ENCODE measurements at regions not wholly inside any gene's neighbourhood (a gene's known extent, or its start where the extent isn't known, plus 50 kb on each side); places are given as distances from the start of the nearest gene placed in this dataset.

GRCh38 chr17:71380535-71380934 is 740.3 kb upstream of the SOX9 start:
- H3K9me3 Mint-ChIP-seq = peaks cover 0 to 14% (median 3%) of the 10 kb centered on the region in 7 donors

DNA sequence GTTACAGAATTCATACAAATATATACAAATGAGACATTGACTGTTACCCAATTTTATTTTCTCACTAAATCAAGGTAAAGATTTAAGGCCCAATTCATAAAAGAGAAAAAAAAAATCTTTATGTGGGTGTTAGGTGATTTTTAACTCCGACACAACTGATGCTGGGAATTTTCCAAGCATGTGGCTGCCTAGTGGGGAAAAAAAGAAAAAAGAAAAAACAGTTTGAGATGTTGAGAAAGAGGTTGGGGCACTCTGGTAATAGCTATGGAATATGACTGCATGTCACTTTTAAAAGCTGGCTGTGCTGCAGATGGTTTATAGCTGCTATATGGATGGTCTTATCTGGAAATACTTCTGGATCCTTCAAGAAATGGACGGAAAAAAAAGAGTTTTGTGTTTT is 739.9 kb upstream of the SOX9 start:
- H3K9me3 Mint-ChIP-seq = peaks cover 0 to 11% (median 2%) of the 10 kb centered on the region in 7 donors
- no peak overlapping the region for H3K4me3 ChIP-seq (ENCODE audit: low read depth, low read length)
- no peaks in the 10 kb centered on the region for H3K4me1 Mint-ChIP-seq
- H3K36me3 Mint-ChIP-seq = no peaks in the 10 kb centered on the region
- no peaks in the 10 kb centered on the region for H3K4me1 ChIP-seq (ENCODE audit: control insufficient read depth, insufficient read depth, low read length, poor library complexity, severe bottlenecking)
- H3K27ac Mint-ChIP-seq = no peak overlapping the region
- H3K27me3 Mint-ChIP-seq = no peaks in the 10 kb centered on the region
- no peaks in the 10 kb centered on the region for H3K27me3 ChIP-seq (ENCODE audit: control insufficient read depth, insufficient read depth, low read length)
- H3K36me3 ChIP-seq (ENCODE audit: control insufficient read depth, insufficient read depth, low read length) = no peaks in the 10 kb centered on the region
- H3K27ac ChIP-seq (ENCODE audit: insufficient read depth, low read length, poor library complexity, severe bottlenecking) = no peak overlapping the region
- H3K4me3 Mint-ChIP-seq = no peak overlapping the region
- DNase-seq (no peak), ATAC-seq (ENCODE audit: low read depth in 2 of 2) (no peak)
- no peaks in the 10 kb centered on the region for H3K9me3 ChIP-seq (ENCODE audit: control insufficient read depth in 2 of 2, low read length in 2 of 2)

More at GRCh38 chr17:71380535-71380934, 740.3 kb upstream of the SOX9 start:
- no peaks in the 10 kb centered on the region for H3K27me3 Mint-ChIP-seq
- Histone ChIP-seq H3K27ac (ENCODE audit: insufficient read depth, low read length, poor library complexity, severe bottlenecking) (no peak overlapping the region), H3K27me3 (ENCODE audit: control insufficient read depth, insufficient read depth, low read length) (no peaks in the 10 kb centered on the region), H3K36me3 (ENCODE audit: control insufficient read depth, insufficient read depth, low read length) (no peaks in the 10 kb centered on the region), H3K4me1 (ENCODE audit: control insufficient read depth, insufficient read depth, low read length, poor library complexity, severe bottlenecking) (no peaks in the 10 kb centered on the region), H3K4me3 (ENCODE audit: low read depth, low read length) (no peak overlapping the region), H3K9me3 (ENCODE audit: control insufficient read depth in 2 of 2, low read length in 2 of 2) (no peaks in the 10 kb centered on the region)
- no peak overlapping the region for H3K27ac Mint-ChIP-seq
- ATAC-seq (ENCODE audit: low read depth in 2 of 2) (no peak), DNase-seq (no peak)
- H3K4me3 Mint-ChIP-seq = no peak overlapping the region
- H3K4me1 Mint-ChIP-seq = no peaks in the 10 kb centered on the region
- H3K36me3 Mint-ChIP-seq = no peaks in the 10 kb centered on the region

GRCh38 chr17:71383091-71383490 is 737.7 kb upstream of the SOX9 start:
- H3K4me1 Mint-ChIP-seq = no peaks in the 10 kb centered on the region
- Histone ChIP-seq H3K4me3 (ENCODE audit: low read depth, low read length) (no peak overlapping the region), H3K27ac (ENCODE audit: insufficient read depth, low read length, poor library complexity, severe bottlenecking) (no peak overlapping the region), H3K4me1 (ENCODE audit: control insufficient read depth, insufficient read depth, low read length, poor library complexity, severe bottlenecking) (no peaks in the 10 kb centered on the region), H3K36me3 (ENCODE audit: control insufficient read depth, insufficient read depth, low read length) (no peaks in the 10 kb centered on the region), H3K9me3 (ENCODE audit: control insufficient read depth in 2 of 2, low read length in 2 of 2) (no peaks in the 10 kb centered on the region), H3K27me3 (ENCODE audit: control insufficient read depth, insufficient read depth, low read length) (no peaks in the 10 kb centered on the region)
- H3K27me3 Mint-ChIP-seq = no peaks in the 10 kb centered on the region
- no peak for ATAC-seq (ENCODE audit: low read depth in 2 of 2)
- no peaks in the 10 kb centered on the region for H3K36me3 Mint-ChIP-seq
- H3K27ac Mint-ChIP-seq = no peak overlapping the region
- DNase-seq = no peak
- peaks cover 0 to 8% (median 5%) of the 10 kb centered on the region in 7 donors for H3K9me3 Mint-ChIP-seq
- no peak overlapping the region for H3K4me3 Mint-ChIP-seq

DNA sequence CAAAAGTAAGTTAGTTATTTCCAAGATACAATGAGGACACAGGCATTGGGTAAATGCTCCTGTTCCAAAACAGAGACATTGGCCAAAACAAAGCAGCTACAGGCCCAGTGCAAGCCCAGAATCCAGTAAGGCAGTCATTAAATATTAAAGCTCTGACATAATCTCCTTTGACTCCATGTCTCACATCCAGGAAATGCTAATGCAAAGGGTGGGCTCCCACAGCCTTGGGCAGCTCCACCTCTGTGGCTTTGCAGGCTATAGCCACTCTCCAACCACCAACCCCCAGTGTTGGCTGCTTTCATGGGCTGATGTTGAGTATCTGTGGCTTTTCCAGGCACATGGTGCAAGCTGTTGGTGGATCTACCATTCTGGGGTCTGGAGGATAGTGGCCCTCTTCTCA is 733.4 kb upstream of the SOX9 start:
- DNase-seq (no peak), ATAC-seq (ENCODE audit: low read depth in 2 of 2) (no peak)
- Mint-ChIP-seq H3K27ac (no peak overlapping the region), H3K36me3 (no peaks in the 10 kb centered on the region), H3K4me3 (no peak overlapping the region), H3K27me3 (no peaks in the 10 kb centered on the region), H3K4me1 (no peaks in the 10 kb centered on the region), H3K9me3 (peaks cover 4 to 19% (median 8%) of the 10 kb centered on the region in 7 donors)
- H3K36me3 ChIP-seq (ENCODE audit: control insufficient read depth, insufficient read depth, low read length) = no peaks in the 10 kb centered on the region
- H3K27me3 ChIP-seq (ENCODE audit: control insufficient read depth, insufficient read depth, low read length) = no peaks in the 10 kb centered on the region
- no peak overlapping the region for H3K4me3 ChIP-seq (ENCODE audit: low read depth, low read length)
- no peak overlapping the region for H3K27ac ChIP-seq (ENCODE audit: insufficient read depth, low read length, poor library complexity, severe bottlenecking)
- no peaks in the 10 kb centered on the region for H3K9me3 ChIP-seq (ENCODE audit: control insufficient read depth in 2 of 2, low read length in 2 of 2)
- H3K4me1 ChIP-seq (ENCODE audit: control insufficient read depth, insufficient read depth, low read length, poor library complexity, severe bottlenecking) = no peaks in the 10 kb centered on the region

GRCh38 chr17:71392715-71393567 is 727.9 kb upstream of the SOX9 start:
- no peaks in the 10 kb centered on the region for H3K4me1 ChIP-seq (ENCODE audit: control insufficient read depth, insufficient read depth, low read length, poor library complexity, severe bottlenecking)
- ATAC-seq (ENCODE audit: low read depth in 2 of 2) = no peak
- H3K27ac Mint-ChIP-seq = no peak overlapping the region

GRCh38 chr17:71395901-71396300 is 724.9 kb upstream of the SOX9 start:
- no peak overlapping the region for H3K27ac Mint-ChIP-seq
- H3K27ac ChIP-seq (ENCODE audit: insufficient read depth, low read length, poor library complexity, severe bottlenecking) = no peak overlapping the region
- H3K9me3 Mint-ChIP-seq = peaks cover 0 to 8% (median 3%) of the 10 kb centered on the region in 7 donors
- H3K36me3 ChIP-seq (ENCODE audit: control insufficient read depth, insufficient read depth, low read length) = no peaks in the 10 kb centered on the region
- H3K4me1 Mint-ChIP-seq = no peaks in the 10 kb centered on the region
- no peak overlapping the region for H3K4me3 ChIP-seq (ENCODE audit: low read depth, low read length)
- no peak for DNase-seq
- no peaks in the 10 kb centered on the region for H3K36me3 Mint-ChIP-seq
- H3K27me3 ChIP-seq (ENCODE audit: control insufficient read depth, insufficient read depth, low read length) = no peaks in the 10 kb centered on the region
- H3K4me3 Mint-ChIP-seq = no peak overlapping the region
- no peaks in the 10 kb centered on the region for H3K9me3 ChIP-seq (ENCODE audit: control insufficient read depth in 2 of 2, low read length in 2 of 2)
- no peaks in the 10 kb centered on the region for H3K27me3 Mint-ChIP-seq
- H3K4me1 ChIP-seq (ENCODE audit: control insufficient read depth, insufficient read depth, low read length, poor library complexity, severe bottlenecking) = no peaks in the 10 kb centered on the region
- no peak for ATAC-seq (ENCODE audit: low read depth in 2 of 2)

More at GRCh38 chr17:71392715-71393567, 727.9 kb upstream of the SOX9 start:
- Mint-ChIP-seq H3K4me1 (no peaks in the 10 kb centered on the region), H3K4me3 (no peak overlapping the region), H3K36me3 (no peaks in the 10 kb centered on the region), H3K27me3 (no peaks in the 10 kb centered on the region), H3K9me3 (peaks cover 3 to 22% (median 9%) of the 10 kb centered on the region in 7 donors)
- Histone ChIP-seq H3K36me3 (ENCODE audit: control insufficient read depth, insufficient read depth, low read length) (no peaks in the 10 kb centered on the region), H3K9me3 (ENCODE audit: control insufficient read depth in 2 of 2, low read length in 2 of 2) (no peaks in the 10 kb centered on the region), H3K27me3 (ENCODE audit: control insufficient read depth, insufficient read depth, low read length) (no peaks in the 10 kb centered on the region), H3K4me3 (ENCODE audit: low read depth, low read length) (no peak overlapping the region), H3K27ac (ENCODE audit: insufficient read depth, low read length, poor library complexity, severe bottlenecking) (no peak overlapping the region)
- DNase-seq = no peak

DNA sequence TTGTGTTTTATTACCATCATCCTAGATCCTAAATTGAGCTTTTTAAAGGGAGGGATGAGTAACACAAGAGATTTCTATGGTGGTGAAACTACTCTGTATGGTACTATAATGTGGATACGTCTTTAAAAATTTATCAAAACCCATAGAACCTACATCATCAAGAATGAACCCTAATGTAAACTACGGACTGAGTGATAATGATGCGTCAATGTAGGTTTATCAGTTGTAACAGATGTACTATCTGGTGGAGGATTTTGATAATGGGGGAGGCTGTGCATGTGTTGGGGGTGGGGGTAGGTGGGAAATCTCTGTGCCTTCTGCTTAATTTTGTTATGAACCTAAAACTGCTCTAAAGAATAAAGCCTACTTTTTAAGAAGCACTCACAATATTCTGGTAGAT is 724.1 kb upstream of the SOX9 start:
- H3K9me3 ChIP-seq (ENCODE audit: control insufficient read depth in 2 of 2, low read length in 2 of 2) = no peaks in the 10 kb centered on the region
- no peak overlapping the region for H3K4me3 Mint-ChIP-seq
- no peaks in the 10 kb centered on the region for H3K27me3 Mint-ChIP-seq
- no peaks in the 10 kb centered on the region for H3K4me1 Mint-ChIP-seq
- no peaks in the 10 kb centered on the region for H3K4me1 ChIP-seq (ENCODE audit: control insufficient read depth, insufficient read depth, low read length, poor library complexity, severe bottlenecking)
- no peak for ATAC-seq (ENCODE audit: low read depth in 2 of 2)
- peaks cover 0 to 8% (median 3%) of the 10 kb centered on the region in 7 donors for H3K9me3 Mint-ChIP-seq
- no peaks in the 10 kb centered on the region for H3K27me3 ChIP-seq (ENCODE audit: control insufficient read depth, insufficient read depth, low read length)
- no peak overlapping the region for H3K4me3 ChIP-seq (ENCODE audit: low read depth, low read length)
- no peak for DNase-seq
- H3K36me3 ChIP-seq (ENCODE audit: control insufficient read depth, insufficient read depth, low read length) = no peaks in the 10 kb centered on the region
- no peak overlapping the region for H3K27ac Mint-ChIP-seq
- H3K27ac ChIP-seq (ENCODE audit: insufficient read depth, low read length, poor library complexity, severe bottlenecking) = no peak overlapping the region
- no peaks in the 10 kb centered on the region for H3K36me3 Mint-ChIP-seq

DNA sequence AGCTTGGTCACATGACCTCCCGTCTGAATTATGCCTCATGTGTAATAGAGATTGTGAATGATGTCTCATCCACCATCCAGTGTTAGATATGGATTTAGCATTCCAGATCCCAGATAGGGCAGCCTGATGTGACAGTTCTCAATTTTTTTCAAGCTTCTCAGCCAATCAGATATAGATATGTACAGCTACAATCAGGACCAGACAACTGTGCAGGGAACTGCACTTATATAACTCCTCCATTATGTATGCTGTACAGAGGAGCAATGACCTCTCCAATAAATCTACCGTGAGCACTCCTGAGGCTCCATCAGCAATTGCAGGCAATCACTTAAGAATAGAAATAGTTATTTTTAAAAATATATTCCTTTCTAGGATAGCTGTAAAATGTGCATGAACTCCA is 722.8 kb upstream of the SOX9 start:
- H3K4me3 Mint-ChIP-seq = no peak overlapping the region
- H3K27ac Mint-ChIP-seq = no peak overlapping the region
- no peaks in the 10 kb centered on the region for H3K36me3 Mint-ChIP-seq
- no peaks in the 10 kb centered on the region for H3K27me3 Mint-ChIP-seq
- peaks cover 0 to 8% (median 4%) of the 10 kb centered on the region in 7 donors for H3K9me3 Mint-ChIP-seq
- Histone ChIP-seq H3K36me3 (ENCODE audit: control insufficient read depth, insufficient read depth, low read length) (no peaks in the 10 kb centered on the region), H3K9me3 (ENCODE audit: control insufficient read depth in 2 of 2, low read length in 2 of 2) (peaks cover 0 to 2% of the 10 kb centered on the region in 2 experiments), H3K4me3 (ENCODE audit: low read depth, low read length) (no peak overlapping the region), H3K27ac (ENCODE audit: insufficient read depth, low read length, poor library complexity, severe bottlenecking) (no peak overlapping the region), H3K4me1 (ENCODE audit: control insufficient read depth, insufficient read depth, low read length, poor library complexity, severe bottlenecking) (no peaks in the 10 kb centered on the region), H3K27me3 (ENCODE audit: control insufficient read depth, insufficient read depth, low read length) (no peaks in the 10 kb centered on the region)
- no peaks in the 10 kb centered on the region for H3K4me1 Mint-ChIP-seq
- no peak for ATAC-seq (ENCODE audit: low read depth in 2 of 2)
- DNase-seq = no peak
